Colonic mucosa (tissue), 4 donors: ENCODE measurements at regions not wholly inside any gene's neighbourhood (a gene's known extent, or its start where the extent isn't known, plus 50 kb on each side); places are given as distances from the start of the nearest gene placed in this dataset.

Experiments used
- DNase-seq: peaks from one replicate; pipeline ENCODE4 v3.0.0-alpha.2; 2020
- H3K27ac ChIP-seq: fragments of 200-600 bp; one replicate; pipeline ENCODE4 v1.8.0; 2021
- H3K27me3 ChIP-seq: fragments of 200-600 bp; one replicate; pipeline ENCODE4 v1.8.0; 2021
- H3K36me3 ChIP-seq: fragments of 200-600 bp; one replicate; pipeline ENCODE4 v1.8.0; 2021
- H3K4me1 ChIP-seq: fragments of 200-600 bp; one replicate; pipeline ENCODE4 v1.8.0; 2021; ENCODE audit warnings: mild to moderate bottlenecking
- H3K4me3 ChIP-seq: fragments of 200-600 bp; one replicate; pipeline ENCODE4 v1.8.0; 2021
- H3K9ac ChIP-seq, 2 donors: one replicate each; pipeline ENCODE4 v1.7.0; 2013; ENCODE audit warnings: control low read depth in 2 of 2, low read depth in 2 of 2, low read length in 2 of 2
- H3K9me3 ChIP-seq: fragments of 200-600 bp; one replicate; pipeline ENCODE4 v1.8.0; 2021
- intact Hi-C: fragments of 100-400 bp; cut with DNase I; formaldehyde crosslinking; loops from one replicate; pipeline ENCODE4 v1.14.1; 2022
- TF ChIP-seq, protein P1 (sequence below): fragments of 200-600 bp; IDR thresholded peaks from one replicate; pipeline ENCODE4 v1.8.0; 2022; ENCODE audit warnings: antibody characterized with exemption, mild to moderate bottlenecking
- donor health status: healthy.
- donor health status: DM: no; HTN: no; CAD: no.
- donor health status: DM: no; HTN: no; CAD: no.

DNA sequence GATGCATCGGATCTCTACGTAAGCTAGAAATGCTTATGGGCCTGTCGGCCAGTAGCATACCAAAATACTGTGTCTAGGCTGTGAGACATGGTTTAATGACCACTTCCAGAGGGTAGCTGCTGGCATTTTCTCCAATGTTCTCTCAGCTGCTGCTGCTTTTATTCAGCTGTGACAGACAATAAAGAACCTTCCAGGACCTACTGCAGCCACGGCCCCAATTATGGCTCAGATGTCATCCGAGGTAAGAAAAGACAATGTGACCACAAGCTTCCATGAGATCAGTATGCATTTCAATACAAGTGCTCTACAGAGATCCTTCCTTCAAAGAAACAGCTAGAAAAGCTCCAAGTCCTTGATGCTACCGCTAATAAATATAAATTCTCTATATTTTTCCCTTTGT lies 256.2 kb downstream of the SDHAF3 start:
- intact Hi-C loops: no loop called here
- H3K9me3 ChIP-seq: no peaks in the 10 kb centered on the region
- H3K36me3 ChIP-seq: no peaks in the 10 kb centered on the region
- no peak for DNase-seq
- no peak overlapping the region for H3K27ac ChIP-seq
- no peaks in the 10 kb centered on the region for H3K27me3 ChIP-seq
- no peak overlapping the region for H3K4me3 ChIP-seq
- TF ChIP-seq, protein P1, sequence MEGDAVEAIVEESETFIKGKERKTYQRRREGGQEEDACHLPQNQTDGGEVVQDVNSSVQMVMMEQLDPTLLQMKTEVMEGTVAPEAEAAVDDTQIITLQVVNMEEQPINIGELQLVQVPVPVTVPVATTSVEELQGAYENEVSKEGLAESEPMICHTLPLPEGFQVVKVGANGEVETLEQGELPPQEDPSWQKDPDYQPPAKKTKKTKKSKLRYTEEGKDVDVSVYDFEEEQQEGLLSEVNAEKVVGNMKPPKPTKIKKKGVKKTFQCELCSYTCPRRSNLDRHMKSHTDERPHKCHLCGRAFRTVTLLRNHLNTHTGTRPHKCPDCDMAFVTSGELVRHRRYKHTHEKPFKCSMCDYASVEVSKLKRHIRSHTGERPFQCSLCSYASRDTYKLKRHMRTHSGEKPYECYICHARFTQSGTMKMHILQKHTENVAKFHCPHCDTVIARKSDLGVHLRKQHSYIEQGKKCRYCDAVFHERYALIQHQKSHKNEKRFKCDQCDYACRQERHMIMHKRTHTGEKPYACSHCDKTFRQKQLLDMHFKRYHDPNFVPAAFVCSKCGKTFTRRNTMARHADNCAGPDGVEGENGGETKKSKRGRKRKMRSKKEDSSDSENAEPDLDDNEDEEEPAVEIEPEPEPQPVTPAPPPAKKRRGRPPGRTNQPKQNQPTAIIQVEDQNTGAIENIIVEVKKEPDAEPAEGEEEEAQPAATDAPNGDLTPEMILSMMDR: no peak
- no peaks in the 10 kb centered on the region for H3K4me1 ChIP-seq
- no peak overlapping the region for H3K9ac ChIP-seq

DNA sequence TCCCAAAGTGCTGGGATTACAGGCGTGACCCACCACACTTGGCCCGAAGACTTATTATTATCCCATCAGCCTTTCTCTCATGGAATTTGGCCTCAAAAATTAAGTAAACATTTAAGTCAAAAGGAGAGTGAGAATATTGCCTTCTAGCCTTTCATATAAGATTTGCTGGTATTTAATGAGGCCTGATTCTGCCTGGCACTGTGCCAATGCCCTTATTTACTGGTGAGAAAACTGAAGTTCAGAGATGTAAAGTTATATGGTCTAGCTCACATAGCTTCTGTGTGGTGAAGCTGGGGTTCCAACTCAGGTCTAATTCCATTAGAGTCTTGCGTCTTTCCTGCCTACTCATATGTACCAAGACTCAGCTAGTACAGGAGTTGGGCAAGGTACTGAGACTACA lies 260.2 kb downstream of the SDHAF3 start:
- Histone ChIP-seq H3K4me3 (no peak overlapping the region), H3K36me3 (no peaks in the 10 kb centered on the region), H3K4me1 (no peaks in the 10 kb centered on the region), H3K9ac (no peak overlapping the region), H3K27ac (no peak overlapping the region), H3K27me3 (no peaks in the 10 kb centered on the region), H3K9me3 (no peaks in the 10 kb centered on the region)
- TF ChIP-seq, protein P1: no peak
- intact Hi-C loops: no loop called here
- no peak for DNase-seq

DNA sequence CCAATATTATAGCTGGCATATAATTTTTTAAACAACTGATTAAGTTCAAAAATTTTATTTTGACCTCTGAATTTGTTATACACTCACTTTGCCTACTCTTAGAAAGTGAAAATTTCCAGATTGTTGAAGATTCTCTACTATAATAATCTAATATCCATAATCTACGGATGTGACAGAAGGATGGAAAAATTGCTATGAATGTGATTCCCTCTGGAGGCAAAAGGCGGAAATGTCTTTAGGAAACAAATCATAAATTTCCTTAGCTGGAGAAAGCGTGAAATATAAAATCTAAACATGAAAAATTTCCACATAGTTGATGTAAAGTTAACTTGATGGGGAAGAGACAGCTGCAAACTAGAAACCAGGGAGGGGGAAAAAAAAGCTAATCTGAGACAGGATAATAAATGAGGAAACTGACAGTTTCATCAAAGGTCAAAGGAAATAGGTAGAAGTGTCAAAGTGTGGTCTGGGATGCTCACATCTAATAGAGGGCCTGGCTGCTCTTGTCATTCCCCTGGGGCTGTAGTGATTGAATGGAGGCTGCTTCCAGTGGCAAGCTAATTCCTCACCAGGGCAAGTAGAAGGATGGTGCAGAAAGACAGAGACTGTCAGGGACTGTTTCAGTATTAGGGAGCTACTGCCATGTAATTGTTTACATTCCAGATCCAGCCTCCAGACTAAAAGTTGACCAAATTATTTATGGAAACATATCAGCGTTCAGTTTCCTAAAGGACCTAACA lies 264.5 kb downstream of the SDHAF3 start:
- Histone ChIP-seq H3K4me3 (no peak overlapping the region), H3K9me3 (no peaks in the 10 kb centered on the region), H3K27me3 (no peaks in the 10 kb centered on the region), H3K36me3 (no peaks in the 10 kb centered on the region), H3K4me1 (no peaks in the 10 kb centered on the region), H3K9ac (no peak overlapping the region), H3K27ac (no peak overlapping the region)
- DNase-seq: no peak
- intact Hi-C loops: no loop called here
- TF ChIP-seq, protein P1: no peak

DNA sequence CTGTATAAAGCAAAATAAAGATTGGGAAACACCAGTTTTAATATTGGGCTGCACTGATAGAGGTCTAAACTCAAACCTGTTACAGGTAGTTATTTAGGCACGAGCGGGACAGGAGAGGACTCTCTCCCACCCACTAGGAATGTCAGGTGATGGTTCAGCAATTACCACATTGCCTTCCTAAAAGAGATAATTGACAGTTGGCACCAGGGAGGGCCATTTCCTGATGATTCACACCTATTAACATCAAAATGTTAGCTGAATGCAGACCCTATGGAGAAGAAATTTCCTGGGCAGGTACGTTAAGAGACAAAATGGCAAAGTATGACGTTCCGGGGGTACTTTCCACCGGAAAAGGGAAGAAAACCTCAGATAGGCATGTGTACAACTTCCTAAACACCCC lies 272.6 kb downstream of the SDHAF3 start:
- Histone ChIP-seq H3K9ac (no peak overlapping the region), H3K27ac (no peak overlapping the region), H3K4me1 (no peaks in the 10 kb centered on the region), H3K9me3 (no peaks in the 10 kb centered on the region), H3K27me3 (no peaks in the 10 kb centered on the region), H3K4me3 (no peak overlapping the region), H3K36me3 (no peaks in the 10 kb centered on the region)
- intact Hi-C loops: no loop called here
- DNase-seq: no peak
- TF ChIP-seq, protein P1: no peak

DNA sequence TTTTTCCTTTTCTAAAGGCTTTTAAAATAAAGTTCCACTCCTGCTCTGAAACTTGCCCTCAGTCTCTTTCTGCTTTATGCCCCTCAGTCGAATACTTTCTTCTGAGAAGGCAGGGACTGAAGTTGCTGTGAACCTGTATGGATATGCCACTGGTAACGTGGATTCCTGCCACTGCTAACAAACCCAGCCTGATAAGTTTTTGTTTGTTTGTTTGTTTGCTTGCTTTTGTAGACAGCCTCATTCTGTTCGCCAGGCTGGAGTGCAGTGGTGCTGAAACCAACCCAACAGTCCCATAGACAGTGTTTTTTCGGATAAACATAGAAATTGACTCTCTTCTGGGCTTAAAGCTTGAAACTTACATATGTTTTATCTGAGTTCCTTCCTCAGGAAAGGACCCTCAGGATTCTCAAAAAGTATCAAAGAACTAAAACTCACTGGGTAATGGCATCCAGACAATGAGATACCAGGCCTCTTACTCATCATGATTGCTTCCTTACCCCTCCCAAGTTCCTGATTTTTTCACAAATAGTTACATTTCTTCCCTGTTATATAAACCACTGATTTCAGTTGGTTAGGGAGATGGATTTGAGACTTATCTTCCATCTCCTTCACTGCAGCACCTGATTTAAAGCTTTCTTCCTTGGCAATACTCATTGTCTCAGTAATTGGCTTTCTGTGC lies 273.6 kb downstream of the SDHAF3 start:
- Histone ChIP-seq H3K9me3 (no peaks in the 10 kb centered on the region), H3K27me3 (no peaks in the 10 kb centered on the region), H3K4me1 (no peaks in the 10 kb centered on the region), H3K36me3 (no peaks in the 10 kb centered on the region), H3K27ac (no peak overlapping the region), H3K9ac (no peak overlapping the region), H3K4me3 (no peak overlapping the region)
- TF ChIP-seq, protein P1: no peak
- intact Hi-C loops: no loop called here
- DNase-seq: no peak
